ENCODE measurements at regions not wholly inside any gene's neighbourhood (a gene's known extent, or its start where the extent isn't known, plus 50 kb on each side); places are given as distances from the start of the nearest gene placed in this dataset.

GRCh38 chr10:78966844-78967488 is 101.8 kb upstream of the ZMIZ1 start:
- intact Hi-C loops (cut with DNase I): loop anchor here (5.0 kb wide), 1 partner anchor 180 kb away; no protein-coding TSS in a partner anchor
- peak overlapping the region; percentile 86 to 97 (median 89) for H3K27ac ChIP-seq
- WGBS, 2 donors: 90 to 93% methylated on average over 7 to 8 of the region's 8 CpGs
- DNase-seq: no peak
- H3K36me3 ChIP-seq: no peaks in the 10 kb centered on the region
- H3K9me3 ChIP-seq: no peaks in the 10 kb centered on the region
- H3K4me3 ChIP-seq (replicated peaks in 1 of 3): no peak overlapping the region
- TF ChIP-seq CTCF (IDR thresholded peaks at IDR 0.05): no peak
- TF ChIP-seq POLR2A (IDR thresholded peaks at IDR 0.05): no peak
- H3K4me1 ChIP-seq: peaks cover 19 to 62% of the 10 kb centered on the region in 2 donors
- no peaks in the 10 kb centered on the region for H3K27me3 ChIP-seq

GRCh38 chr10:78968300-78968942 is 100.3 kb upstream of the ZMIZ1 start:
- WGBS, 2 donors: 87 to 89% methylated on average over 7 to 9 of the region's 9 CpGs
- intact Hi-C loops (cut with DNase I): loop anchor here (5.0 kb wide), 1 partner anchor 179 kb away; no protein-coding TSS in a partner anchor
- Histone ChIP-seq H3K4me3 (replicated peaks in 1 of 3) (no peak overlapping the region), H3K36me3 (no peaks in the 10 kb centered on the region), H3K27ac (peak overlapping the region; percentile 29 to 86 (median 40)), H3K4me1 (peaks cover 34 to 69% of the 10 kb centered on the region in 2 donors), H3K27me3 (no peaks in the 10 kb centered on the region), H3K9me3 (no peaks in the 10 kb centered on the region)
- TF ChIP-seq POLR2A (IDR thresholded peaks at IDR 0.05) (no peak), CTCF (IDR thresholded peaks at IDR 0.05) (no peak)
- peak; percentile 70 to 83 for DNase-seq

GRCh38 chr10:78968943-78969342 is 99.8 kb upstream of the ZMIZ1 start:
- Histone ChIP-seq H3K36me3 (no peaks in the 10 kb centered on the region), H3K4me3 (replicated peaks in 1 of 3) (no peak overlapping the region), H3K9me3 (no peaks in the 10 kb centered on the region), H3K4me1 (peaks cover 34 to 64% of the 10 kb centered on the region in 2 donors), H3K27ac (peak overlapping the region; percentile 29 to 40 (median 31)), H3K27me3 (no peaks in the 10 kb centered on the region)
- no peak for TF ChIP-seq CTCF (IDR thresholded peaks at IDR 0.05)
- no peak for TF ChIP-seq POLR2A (IDR thresholded peaks at IDR 0.05)
- intact Hi-C loops (cut with DNase I): loop anchor here (5.0 kb wide), 1 partner anchor 178 kb away; no protein-coding TSS in a partner anchor
- 87 to 90% methylated on average over 3 of the region's 3 CpGs for WGBS, 2 donors
- DNase-seq: no peak

- no peak overlapping the region for H3K4me3 ChIP-seq (replicated peaks in 1 of 3)
- no peaks in the 10 kb centered on the region for H3K36me3 ChIP-seq
- 91 to 92% methylated on average over 8 to 10 of the region's 10 CpGs for WGBS, 2 donors
- DNase-seq: no peak
- no peak for TF ChIP-seq CTCF (IDR thresholded peaks at IDR 0.05)
- TF ChIP-seq POLR2A (IDR thresholded peaks at IDR 0.05): no peak
- intact Hi-C loops (cut with DNase I): loop anchor here (5.0 kb wide), 2 partner anchors 98 to 178 kb away; partner anchors contain the start of gene ZMIZ1
- no peaks in the 10 kb centered on the region for H3K9me3 ChIP-seq
- H3K4me1 ChIP-seq: peaks cover 40 to 61% of the 10 kb centered on the region in 2 donors
- H3K27ac ChIP-seq: peak overlapping the region in 2 of 3 donors; percentile 29 to 31
- H3K27me3 ChIP-seq: no peaks in the 10 kb centered on the region
Measured at GRCh38 chr10:78969719-78970118, 99.0 kb upstream of the ZMIZ1 start.

GRCh38 chr10:78970261-78970660 is 98.5 kb upstream of the ZMIZ1 start:
- Histone ChIP-seq H3K4me3 (replicated peaks in 1 of 3) (no peak overlapping the region), H3K27ac (no peak overlapping the region), H3K27me3 (no peaks in the 10 kb centered on the region), H3K9me3 (no peaks in the 10 kb centered on the region), H3K36me3 (no peaks in the 10 kb centered on the region), H3K4me1 (peaks cover 44 to 61% of the 10 kb centered on the region in 2 donors)
- TF ChIP-seq POLR2A (IDR thresholded peaks at IDR 0.05): no peak
- no peak for TF ChIP-seq CTCF (IDR thresholded peaks at IDR 0.05)
- no peak for DNase-seq
- intact Hi-C loops (cut with DNase I): loop anchor here (5.0 kb wide), 1 partner anchor 97 kb away; the partner anchor contains the start of gene ZMIZ1
- WGBS, 2 donors: 94 to 95% methylated on average over 10 of the region's 10 CpGs

Data from thyroid gland (tissue), 4 donors.